Dendritic cell treated with granulocyte-macrophage colony-stimulating factor and Interleukin-4, amounts not matched to agents 40 ng/mL and 50 ng/mL, for 4 days (primary cell): ENCODE measurements at regions not wholly inside any gene's neighbourhood (a gene's known extent, or its start where the extent isn't known, plus 50 kb on each side); places are given as distances from the start of the nearest gene placed in this dataset.
"Not testable (repeated sequence)": the region's sequence is repeated elsewhere in the genome, so short reads cannot be mapped to it uniquely, and the experiment has no call there.

Experiments used
- H3K27ac Mint-ChIP-seq: one replicate; pipeline ENCODE4 v1.8.0; 2022; ENCODE audit warnings: mild to moderate bottlenecking, mixed read lengths
- H3K27me3 Mint-ChIP-seq: one replicate; pipeline ENCODE4 v1.8.0; 2022; ENCODE audit warnings: mild to moderate bottlenecking, mixed read lengths
- H3K36me3 Mint-ChIP-seq: one replicate; pipeline ENCODE4 v1.8.0; 2022; ENCODE audit warnings: low read depth, mixed read lengths
- H3K4me1 Mint-ChIP-seq: one replicate; pipeline ENCODE4 v1.8.0; 2022; ENCODE audit warnings: low read depth, mixed read lengths
- H3K4me3 Mint-ChIP-seq: one replicate; pipeline ENCODE4 v1.8.0; 2022; ENCODE audit warnings: mild to moderate bottlenecking, moderate library complexity, mixed read lengths
- H3K9me3 Mint-ChIP-seq: one replicate; pipeline ENCODE4 v1.8.0; 2022; ENCODE audit warnings: mixed read lengths
- intact Hi-C: fragments of 100-400 bp; cut with micrococcal nuclease; formaldehyde crosslinking; loops from one replicate; pipeline ENCODE4 v1.15.0; 2022

GRCh38 chr5:44150075-44150723 lies 239.0 kb downstream of the FGF10 start:
- Mint-ChIP-seq H3K9me3 (peaks cover 30% of the 10 kb centered on the region), H3K36me3 (no peaks in the 10 kb centered on the region), H3K27me3 (no peaks in the 10 kb centered on the region), H3K4me3 (no peak overlapping the region), H3K4me1 (no peaks in the 10 kb centered on the region), H3K27ac (no peak overlapping the region)
- intact Hi-C loops: no loop called here

GRCh38 chr5:44117947-44118346 lies 271.3 kb downstream of the FGF10 start:
- H3K9me3 Mint-ChIP-seq, H3K4me3 Mint-ChIP-seq, H3K36me3 Mint-ChIP-seq, H3K27me3 Mint-ChIP-seq, H3K4me1 Mint-ChIP-seq, H3K27ac Mint-ChIP-seq, intact Hi-C loops: not testable (repeated sequence)

- H3K27me3 Mint-ChIP-seq, H3K4me1 Mint-ChIP-seq, H3K36me3 Mint-ChIP-seq, H3K4me3 Mint-ChIP-seq, H3K27ac Mint-ChIP-seq, intact Hi-C loops: not testable (repeated sequence)
- H3K9me3 Mint-ChIP-seq: peaks cover 57% of the 10 kb centered on the region
Measured at GRCh38 chr5:44108232-44108631, 281.0 kb downstream of the FGF10 start.

- Mint-ChIP-seq H3K4me1 (no peaks in the 10 kb centered on the region), H3K36me3 (no peaks in the 10 kb centered on the region), H3K27ac (no peak overlapping the region), H3K9me3 (no peaks in the 10 kb centered on the region), H3K27me3 (no peaks in the 10 kb centered on the region), H3K4me3 (no peak overlapping the region)
- intact Hi-C loops: no loop called here
Measured at GRCh38 chr5:44099643-44100042, 289.6 kb downstream of the FGF10 start.

- Mint-ChIP-seq H3K27me3 (no peaks in the 10 kb centered on the region), H3K4me1 (no peaks in the 10 kb centered on the region), H3K9me3 (peaks cover 9% of the 10 kb centered on the region), H3K27ac (no peak overlapping the region), H3K36me3 (no peaks in the 10 kb centered on the region), H3K4me3 (no peak overlapping the region)
- intact Hi-C loops: no loop called here
Measured at GRCh38 chr5:44089424-44090144, 299.6 kb downstream of the FGF10 start.

GRCh38 chr5:44085083-44085482 lies 304.1 kb downstream of the FGF10 start:
- peaks cover 9% of the 10 kb centered on the region for H3K9me3 Mint-ChIP-seq
- H3K4me1 Mint-ChIP-seq: no peaks in the 10 kb centered on the region
- H3K27ac Mint-ChIP-seq: no peak overlapping the region
- no peaks in the 10 kb centered on the region for H3K27me3 Mint-ChIP-seq
- intact Hi-C loops: no loop called here
- no peak overlapping the region for H3K4me3 Mint-ChIP-seq
- no peaks in the 10 kb centered on the region for H3K36me3 Mint-ChIP-seq

GRCh38 chr5:44074547-44074946 lies 314.7 kb downstream of the FGF10 start:
- H3K27ac Mint-ChIP-seq, H3K36me3 Mint-ChIP-seq, H3K4me3 Mint-ChIP-seq, H3K9me3 Mint-ChIP-seq, intact Hi-C loops, H3K4me1 Mint-ChIP-seq, H3K27me3 Mint-ChIP-seq: not testable (repeated sequence)

- Mint-ChIP-seq H3K36me3 (no peaks in the 10 kb centered on the region), H3K4me1 (no peaks in the 10 kb centered on the region), H3K27ac (no peak overlapping the region), H3K4me3 (no peak overlapping the region), H3K9me3 (peaks cover 16% of the 10 kb centered on the region), H3K27me3 (no peaks in the 10 kb centered on the region)
- intact Hi-C loops: no loop called here
Measured at GRCh38 chr5:44051591-44051990, 337.6 kb downstream of the FGF10 start.

GRCh38 chr5:44048276-44048984 lies 340.8 kb downstream of the FGF10 start:
- H3K27me3 Mint-ChIP-seq: no peaks in the 10 kb centered on the region

GRCh38 chr5:44046619-44047364 lies 342.4 kb downstream of the FGF10 start:
- Mint-ChIP-seq H3K36me3 (no peaks in the 10 kb centered on the region), H3K4me3 (no peak overlapping the region), H3K9me3 (peaks cover 38% of the 10 kb centered on the region), H3K27me3 (no peaks in the 10 kb centered on the region), H3K4me1 (no peaks in the 10 kb centered on the region), H3K27ac (no peak overlapping the region)
- intact Hi-C loops: no loop called here

More at GRCh38 chr5:44048276-44048984, 340.8 kb downstream of the FGF10 start:
- H3K36me3 Mint-ChIP-seq: no peaks in the 10 kb centered on the region
- intact Hi-C loops: no loop called here
- peaks cover 27% of the 10 kb centered on the region for H3K9me3 Mint-ChIP-seq
- no peak overlapping the region for H3K4me3 Mint-ChIP-seq
- no peaks in the 10 kb centered on the region for H3K4me1 Mint-ChIP-seq
- no peak overlapping the region for H3K27ac Mint-ChIP-seq

- intact Hi-C loops, H3K4me3 Mint-ChIP-seq, H3K27me3 Mint-ChIP-seq: not testable (repeated sequence)
Measured at GRCh38 chr5:44044549-44044948, 344.7 kb downstream of the FGF10 start.

GRCh38 chr5:44028226-44028625 lies 361.0 kb downstream of the FGF10 start:
- no peaks in the 10 kb centered on the region for H3K4me1 Mint-ChIP-seq
- peaks cover 19% of the 10 kb centered on the region for H3K9me3 Mint-ChIP-seq
- H3K4me3 Mint-ChIP-seq: no peak overlapping the region
- intact Hi-C loops: no loop called here
- H3K27ac Mint-ChIP-seq: no peak overlapping the region
- no peaks in the 10 kb centered on the region for H3K27me3 Mint-ChIP-seq
- no peaks in the 10 kb centered on the region for H3K36me3 Mint-ChIP-seq

More at GRCh38 chr5:44044549-44044948, 344.7 kb downstream of the FGF10 start:
- H3K36me3 Mint-ChIP-seq, H3K27ac Mint-ChIP-seq, H3K4me1 Mint-ChIP-seq: not testable (repeated sequence)
- peaks cover 55% of the 10 kb centered on the region for H3K9me3 Mint-ChIP-seq

GRCh38 chr5:44022622-44023021 lies 366.6 kb downstream of the FGF10 start:
- H3K27ac Mint-ChIP-seq: no peak overlapping the region
- intact Hi-C loops: no loop called here
- peaks cover 9% of the 10 kb centered on the region for H3K9me3 Mint-ChIP-seq
- H3K4me3 Mint-ChIP-seq: no peak overlapping the region
- H3K36me3 Mint-ChIP-seq: no peaks in the 10 kb centered on the region
- H3K4me1 Mint-ChIP-seq: no peaks in the 10 kb centered on the region
- H3K27me3 Mint-ChIP-seq: no peaks in the 10 kb centered on the region

- Mint-ChIP-seq H3K4me3 (no peak overlapping the region), H3K27me3 (no peaks in the 10 kb centered on the region), H3K27ac (no peak overlapping the region), H3K36me3 (no peaks in the 10 kb centered on the region), H3K4me1 (no peaks in the 10 kb centered on the region), H3K9me3 (peaks cover 63% of the 10 kb centered on the region)
- intact Hi-C loops: no loop called here
Measured at GRCh38 chr5:44011518-44011917, 377.7 kb downstream of the FGF10 start.
